Progenitor cell of endocrine pancreas (in vitro differentiated cells): ENCODE measurements at regions not wholly inside any gene's neighbourhood (a gene's known extent, or its start where the extent isn't known, plus 50 kb on each side); places are given as distances from the start of the nearest gene placed in this dataset.
A peak's percentile ranks its signal among the peaks of the same experiment; 100 is the strongest.

ENCODE experiments used
- DNase-seq: peaks from one replicate; pipeline ENCODE4 v3.0.0; 2021; ENCODE audit warnings: low spot score; ENCODE audit not compliant: unreplicated experiment
- H3K27ac Mint-ChIP-seq: 2 replicates; pipeline ENCODE4 v1.8.0; 2021; ENCODE audit warnings: mild to moderate bottlenecking, moderate library complexity, mixed read lengths
- H3K27me3 Mint-ChIP-seq: 2 replicates; pipeline ENCODE4 v1.8.0; 2021; ENCODE audit warnings: mixed read lengths
- H3K36me3 Mint-ChIP-seq: 2 replicates; pipeline ENCODE4 v1.8.0; 2022; ENCODE audit warnings: mixed read lengths; ENCODE audit not compliant: insufficient read depth
- H3K4me1 Mint-ChIP-seq: 2 replicates; pipeline ENCODE4 v1.8.0; 2021; ENCODE audit warnings: low read depth, mixed read lengths
- H3K4me3 Mint-ChIP-seq: 2 replicates; pipeline ENCODE4 v1.8.0; 2021; ENCODE audit warnings: low read depth, mild to moderate bottlenecking, moderate library complexity, mixed read lengths
- H3K9me3 Mint-ChIP-seq: 2 replicates; pipeline ENCODE4 v1.8.0; 2021; ENCODE audit warnings: low read depth, mixed read lengths
- CTCF ChIP-seq: fragments of 200-600 bp; sonication (generic); IDR thresholded peaks from one replicate; pipeline ENCODE4 v1.5.0; 2021; ENCODE audit warnings: antibody characterized with exemption, mild to moderate bottlenecking; ENCODE audit not compliant: unreplicated experiment

GRCh38 chr5:3878267-3878666 lies 282.6 kb downstream of the IRX1 start:
- H3K4me3 Mint-ChIP-seq: no peak overlapping the region

GRCh38 chr5:3883040-3883439 lies 287.4 kb downstream of the IRX1 start:
- no peaks in the 10 kb centered on the region for H3K4me1 Mint-ChIP-seq
- no peaks in the 10 kb centered on the region for H3K9me3 Mint-ChIP-seq
- H3K4me3 Mint-ChIP-seq: no peak overlapping the region
- peaks cover 17% of the 10 kb centered on the region for H3K27me3 Mint-ChIP-seq
- H3K27ac Mint-ChIP-seq: peak overlapping the region; percentile 62
- H3K36me3 Mint-ChIP-seq: no peaks in the 10 kb centered on the region
- DNase-seq: no peak
- TF ChIP-seq CTCF: no peak

More at GRCh38 chr5:3878267-3878666, 282.6 kb downstream of the IRX1 start:
- Mint-ChIP-seq H3K36me3 (no peaks in the 10 kb centered on the region), H3K4me1 (no peaks in the 10 kb centered on the region), H3K9me3 (peaks cover 7% of the 10 kb centered on the region), H3K27me3 (peaks cover 17% of the 10 kb centered on the region), H3K27ac (no peak overlapping the region)
- no peak for DNase-seq
- no peak for TF ChIP-seq CTCF

GRCh38 chr5:3886524-3887451 lies 291.2 kb downstream of the IRX1 start:
- H3K4me1 Mint-ChIP-seq: no peaks in the 10 kb centered on the region
- H3K9me3 Mint-ChIP-seq: peaks cover 2% of the 10 kb centered on the region
- H3K4me3 Mint-ChIP-seq: no peak overlapping the region
- no peak for DNase-seq
- TF ChIP-seq CTCF: no peak
- no peak overlapping the region for H3K27ac Mint-ChIP-seq
- peaks cover 11% of the 10 kb centered on the region for H3K27me3 Mint-ChIP-seq
- H3K36me3 Mint-ChIP-seq: no peaks in the 10 kb centered on the region

GRCh38 chr5:3888310-3888709 lies 292.7 kb downstream of the IRX1 start:
- no peaks in the 10 kb centered on the region for H3K36me3 Mint-ChIP-seq
- TF ChIP-seq CTCF: no peak
- no peak for DNase-seq
- peaks cover 5% of the 10 kb centered on the region for H3K27me3 Mint-ChIP-seq
- no peak overlapping the region for H3K4me3 Mint-ChIP-seq
- no peak overlapping the region for H3K27ac Mint-ChIP-seq
- peaks cover 4% of the 10 kb centered on the region for H3K9me3 Mint-ChIP-seq
- H3K4me1 Mint-ChIP-seq: no peaks in the 10 kb centered on the region

- no peak for DNase-seq
- Mint-ChIP-seq H3K9me3 (peaks cover 4% of the 10 kb centered on the region), H3K27me3 (peaks cover 5% of the 10 kb centered on the region)
Observed at GRCh38 chr5:3889412-3890142, 293.9 kb downstream of the IRX1 start.

More at GRCh38 chr5:3889412-3890142, 293.9 kb downstream of the IRX1 start:
- Mint-ChIP-seq H3K36me3 (no peaks in the 10 kb centered on the region), H3K27ac (no peak overlapping the region), H3K4me3 (no peak overlapping the region), H3K4me1 (no peaks in the 10 kb centered on the region)
- no peak for TF ChIP-seq CTCF
